Eye (tissue), 1 donor: ENCODE measurements at regions not wholly inside any gene's neighbourhood (a gene's known extent, or its start where the extent isn't known, plus 50 kb on each side); places are given as distances from the start of the nearest gene placed in this dataset.

Experiments used
- DNase-seq: peaks from one replicate; pipeline ENCODE4 v3.0.0-alpha.2; 2015

- peak; percentile 42 for DNase-seq
These were observed 52.5 kb upstream of the RPS23 start for GRCh38 chr5:82330530-82331270.

- DNase-seq: no peak
These were observed 51.2 kb upstream of the RPS23 start for GRCh38 chr5:82329393-82329792.
